Upper lobe of left lung (tissue), 6 donors: ENCODE measurements at regions not wholly inside any gene's neighbourhood (a gene's known extent, or its start where the extent isn't known, plus 50 kb on each side); places are given as distances from the start of the nearest gene placed in this dataset.

ENCODE experiments used
- ATAC-seq, 2 donors: fragments of 200-7000 bp; cut with Tn5 transposase; one replicate each; pipeline ENCODE4 v1.9.1; 2022; ENCODE audit warnings: mild to moderate bottlenecking in 2 of 2, moderate library complexity in 2 of 2; ENCODE audit not compliant: low FRiP score in 2 of 2
- DNase-seq, 2 donors: peaks; one replicate each; pipeline ENCODE4 v3.0.0-alpha.2; 2019 to 2020
- H3K27ac ChIP-seq, 4 donors: fragments of 200-600 bp; sonication (generic); one replicate each; pipeline ENCODE4 v1.5.1; 2016 to 2019
- H3K27me3 ChIP-seq, 4 donors: fragments of 200-600 bp; sonication (generic); one replicate each; pipeline ENCODE4 v1.5.1; 2017 to 2019
- H3K36me3 ChIP-seq, 4 donors: fragments of 200-600 bp; sonication (generic); one replicate each; pipeline ENCODE4 v1.5.1; 2016 to 2019
- H3K4me1 ChIP-seq, 4 donors: fragments of 200-600 bp; sonication (generic); one replicate each; pipeline ENCODE4 v1.5.1; 2018 to 2019
- H3K4me3 ChIP-seq, 4 donors: fragments of 200-600 bp; sonication (generic); one replicate each; pipeline ENCODE4 v1.5.1; 2017 to 2019; ENCODE audit warnings: mild to moderate bottlenecking in 2 of 4, moderate library complexity in 1 of 4
- H3K9me3 ChIP-seq, 4 donors: fragments of 200-600 bp; sonication (generic); one replicate each; pipeline ENCODE4 v1.5.1; 2018 to 2019
- CTCF ChIP-seq, 6 experiments: fragments of 450-650 bp in 4 of 6; fragments of 200-600 bp in 2 of 6; sonication (generic) in 2 of 6; IDR thresholded peaks; one replicate each; pipeline ENCODE4 v1.5.1; 2016 to 2019; ENCODE audit warnings: antibody characterized with exemption in 6 of 6
- EP300 ChIP-seq, 4 donors: sonication (generic); formaldehyde crosslinking; IDR thresholded peaks; one replicate each; pipeline ENCODE4 v1.5.1; 2017; ENCODE audit warnings: antibody characterized with exemption in 4 of 4, control low read depth in 2 of 4
- POLR2A ChIP-seq, 4 donors: fragments of 450-650 bp; IDR thresholded peaks; one replicate each; pipeline ENCODE4 v1.5.1; 2016 to 2017; ENCODE audit warnings: antibody characterized with exemption in 4 of 4, mild to moderate bottlenecking in 2 of 4
- POLR2AphosphoS5 ChIP-seq, 2 donors: sonication (generic); formaldehyde crosslinking; IDR thresholded peaks; one replicate each; pipeline ENCODE4 v1.5.1; 2017; ENCODE audit warnings: antibody characterized with exemption in 2 of 2
- WGBS, 2 donors: methylation state at CpG; one replicate each; pipeline ENCODE4 v1.1.5; 2017 to 2018; 5-methylcytosine and 5-hydroxymethylcytosine counted together
- donor health status: DM: no; HTN: no; CAD: no; lungs with moderate emphysema.
- donor health status: DM: no; HTN: yes; CAD: no; lungs with severe emphysema.

GRCh38 chr12:3923021-3923420 is 49.8 kb upstream of the PARP11 start:
- Histone ChIP-seq H3K4me1 (no peaks in the 10 kb centered on the region), H3K36me3 (no peaks in the 10 kb centered on the region), H3K9me3 (no peaks in the 10 kb centered on the region), H3K27me3 (no peaks in the 10 kb centered on the region), H3K27ac (no peak overlapping the region), H3K4me3 (no peak overlapping the region)
- ATAC-seq (no peak), DNase-seq (no peak)
- 60 to 71% methylated on average over 3 of the region's 3 CpGs for WGBS, 2 donors
- no peak for TF ChIP-seq POLR2A (IDR thresholded peaks at IDR 0.05)
- no peak for TF ChIP-seq EP300 (IDR thresholded peaks at IDR 0.05)
- no peak for TF ChIP-seq CTCF (IDR thresholded peaks at IDR 0.05)
- TF ChIP-seq POLR2AphosphoS5 (IDR thresholded peaks at IDR 0.05) = no peak
